Hepatocyte (in vitro differentiated cells): ENCODE measurements at regions not wholly inside any gene's neighbourhood (a gene's known extent, or its start where the extent isn't known, plus 50 kb on each side); places are given as distances from the start of the nearest gene placed in this dataset.
A peak's percentile ranks its signal among the peaks of the same experiment; 100 is the strongest.

ENCODE experiments used
- DNase-seq: peaks from one replicate; pipeline ENCODE4 v3.0.0-alpha.2; 2016; ENCODE audit warnings: low spot score
- H2AFZ ChIP-seq: fragments of 200-600 bp; sonication (generic); 2 replicates; pipeline ENCODE4 v1.6.0; 2016; ENCODE audit warnings: antibody characterized with exemption, mild to moderate bottlenecking
- H3K27ac ChIP-seq: fragments of 200-600 bp; sonication (generic); 2 replicates; pipeline ENCODE4 v1.5.1; 2016; ENCODE audit warnings: mild to moderate bottlenecking
- H3K27me3 ChIP-seq: fragments of 200-600 bp; sonication (generic); 2 replicates; pipeline ENCODE4 v1.6.1; 2016
- H3K36me3 ChIP-seq: fragments of 200-600 bp; sonication (generic); replicated peaks from 2 replicates; pipeline ENCODE4 v1.5.1; 2016; ENCODE audit warnings: low read depth; ENCODE audit not compliant: insufficient read depth
- H3K4me1 ChIP-seq: fragments of 200-600 bp; sonication (generic); 2 replicates; pipeline ENCODE4 v1.5.1; 2016; ENCODE audit warnings: mild to moderate bottlenecking, moderate library complexity; ENCODE audit not compliant: insufficient read depth
- H3K4me2 ChIP-seq: fragments of 200-600 bp; sonication (generic); 2 replicates; pipeline ENCODE4 v1.6.0; 2016
- H3K4me3 ChIP-seq: fragments of 200-600 bp; sonication (generic); 2 replicates; pipeline ENCODE4 v1.5.1; 2016; ENCODE audit warnings: mild to moderate bottlenecking
- H3K79me2 ChIP-seq: fragments of 200-600 bp; sonication (generic); 2 replicates; pipeline ENCODE4 v1.6.0; 2017; ENCODE audit warnings: mild to moderate bottlenecking
- H3K9me2 ChIP-seq: fragments of 200-600 bp; sonication (generic); replicated peaks from 2 replicates; pipeline ENCODE4 v1.6.0; 2017; ENCODE audit warnings: mild to moderate bottlenecking; ENCODE audit not compliant: insufficient read depth
- H3K9me3 ChIP-seq: fragments of 200-600 bp; sonication (generic); 2 replicates; pipeline ENCODE4 v1.5.1; 2016; ENCODE audit warnings: low read depth, mild to moderate bottlenecking
- H4K20me1 ChIP-seq: fragments of 200-600 bp; sonication (generic); 2 replicates; pipeline ENCODE4 v1.6.0; 2016; ENCODE audit warnings: mild to moderate bottlenecking; ENCODE audit not compliant: insufficient read depth, poor library complexity, severe bottlenecking
- CTCF ChIP-seq: fragments of 200-600 bp; sonication (generic); IDR thresholded peaks from 2 replicates; pipeline ENCODE4 v1.5.1; 2016; ENCODE audit warnings: antibody characterized with exemption, mild to moderate bottlenecking; ENCODE audit not compliant: poor library complexity
- EZH2 ChIP-seq: fragments of 200-600 bp; sonication (generic); IDR thresholded peaks from 2 replicates; pipeline ENCODE4 v1.6.1; 2016; ENCODE audit warnings: antibody characterized with exemption, mild to moderate bottlenecking, borderline replicate concordance
- EZH2phosphoT487 ChIP-seq: fragments of 200-600 bp; sonication (generic); IDR thresholded peaks from one replicate; pipeline ENCODE4 v1.6.1; 2018; ENCODE audit warnings: antibody characterized with exemption, mild to moderate bottlenecking, low read depth, moderate library complexity; ENCODE audit not compliant: unreplicated experiment, severe bottlenecking
- WGBS: methylation state at CpG from one replicate; pipeline ENCODE4 v1.1.6; 2016; ENCODE audit warnings: low lambda C conversion rate; ENCODE audit errors: missing lambda C conversion rate; 5-methylcytosine and 5-hydroxymethylcytosine counted together

GRCh38 chr12:70031046-70031445 lies 206.0 kb downstream of the MYRFL start:
- H3K4me1 ChIP-seq = no peaks in the 10 kb centered on the region
- no peaks in the 10 kb centered on the region for H4K20me1 ChIP-seq
- H3K9me2 ChIP-seq = no peaks in the 10 kb centered on the region
- no peak overlapping the region for H3K4me3 ChIP-seq
- no peaks in the 10 kb centered on the region for H3K9me3 ChIP-seq
- WGBS = 80% methylated on average over 3 of the region's 3 CpGs
- TF ChIP-seq EZH2 (no peak), CTCF (no peak), EZH2phosphoT487 (no peak)
- no peak for DNase-seq
- H3K36me3 ChIP-seq = no peaks in the 10 kb centered on the region
- H3K79me2 ChIP-seq = no peaks in the 10 kb centered on the region
- no peak overlapping the region for H3K27ac ChIP-seq
- no peak overlapping the region for H3K4me2 ChIP-seq
- H3K27me3 ChIP-seq = no peaks in the 10 kb centered on the region
- no peak overlapping the region for H2AFZ ChIP-seq

- no peak for TF ChIP-seq EZH2
- no peak for TF ChIP-seq CTCF
- TF ChIP-seq EZH2phosphoT487 = no peak
- Histone ChIP-seq H2AFZ (no peak overlapping the region), H3K27me3 (no peaks in the 10 kb centered on the region), H3K9me3 (no peaks in the 10 kb centered on the region), H3K9me2 (no peaks in the 10 kb centered on the region), H3K27ac (peak overlapping the region; percentile 4), H3K4me1 (no peaks in the 10 kb centered on the region), H3K4me2 (no peak overlapping the region), H4K20me1 (no peaks in the 10 kb centered on the region), H3K36me3 (no peaks in the 10 kb centered on the region), H3K79me2 (no peaks in the 10 kb centered on the region), H3K4me3 (no peak overlapping the region)
- no peak for DNase-seq
Measured at GRCh38 chr12:70032076-70032475, 207.0 kb downstream of the MYRFL start.

GRCh38 chr12:70033310-70033709 lies 208.3 kb downstream of the MYRFL start:
- Histone ChIP-seq H3K79me2 (no peaks in the 10 kb centered on the region), H4K20me1 (no peaks in the 10 kb centered on the region), H3K36me3 (no peaks in the 10 kb centered on the region), H3K4me2 (no peak overlapping the region), H3K4me1 (no peaks in the 10 kb centered on the region), H2AFZ (no peak overlapping the region), H3K9me3 (no peaks in the 10 kb centered on the region), H3K27me3 (no peaks in the 10 kb centered on the region), H3K9me2 (no peaks in the 10 kb centered on the region), H3K27ac (no peak overlapping the region), H3K4me3 (no peak overlapping the region)
- WGBS = 90% methylated on average over 3 of the region's 3 CpGs
- no peak for DNase-seq
- no peak for TF ChIP-seq CTCF
- TF ChIP-seq EZH2phosphoT487 = no peak
- no peak for TF ChIP-seq EZH2

GRCh38 chr12:70040141-70040540 lies 203.1 kb upstream of the CNOT2 start:
- Histone ChIP-seq H3K36me3 (no peaks in the 10 kb centered on the region), H3K4me3 (no peak overlapping the region), H3K27ac (no peak overlapping the region), H4K20me1 (no peaks in the 10 kb centered on the region), H3K4me1 (no peaks in the 10 kb centered on the region), H3K9me3 (no peaks in the 10 kb centered on the region), H2AFZ (no peak overlapping the region), H3K79me2 (no peaks in the 10 kb centered on the region), H3K9me2 (no peaks in the 10 kb centered on the region), H3K4me2 (no peak overlapping the region), H3K27me3 (no peaks in the 10 kb centered on the region)
- 67% methylated on average over 2 of the region's 2 CpGs for WGBS
- TF ChIP-seq EZH2 = no peak
- no peak for TF ChIP-seq EZH2phosphoT487
- no peak for TF ChIP-seq CTCF
- DNase-seq = peak; percentile 12
